HCT116 (cell line): ENCODE measurements at regions not wholly inside any gene's neighbourhood (a gene's known extent, or its start where the extent isn't known, plus 50 kb on each side); places are given as distances from the start of the nearest gene placed in this dataset.

Experiments
- CEBPB ChIP-seq: IDR thresholded peaks from 2 replicates; pipeline ENCODE4 v1.6.1; 2012; ENCODE audit warnings: low read depth
- CTCF ChIP-seq, 3 experiments: fragments of 200-600 bp in 1 of 3; sonication (generic) in 1 of 3; IDR thresholded peaks in 2 of 3; conservative IDR thresholded peaks in 1 of 3; 2 replicates each; pipeline ENCODE4 v1.5.1; 2012 to 2017; ENCODE audit warnings: low read depth in 2 of 3, low read length in 2 of 3, antibody characterized with exemption in 1 of 3, borderline replicate concordance in 1 of 3, control low read depth in 1 of 3, mild to moderate bottlenecking in 1 of 3, mixed read lengths in 1 of 3, mixed run types in 1 of 3, moderate library complexity in 1 of 3; ENCODE audit not compliant: insufficient read depth in 1 of 3
- POLR2A ChIP-seq: IDR thresholded peaks from 2 replicates; pipeline ENCODE4 v1.7.0; 2011; ENCODE audit warnings: borderline replicate concordance; ENCODE audit not compliant: insufficient read depth, insufficient read length; ENCODE audit errors: extremely low read depth
- POLR2AphosphoS5 ChIP-seq: IDR thresholded peaks from 2 replicates; pipeline ENCODE4 v1.6.1; 2011; ENCODE audit warnings: mild to moderate bottlenecking, low read depth, low read length, moderate library complexity
- RAD21 ChIP-seq: IDR thresholded peaks from 2 replicates; pipeline ENCODE4 v1.6.1; 2012; ENCODE audit warnings: low read depth, mild to moderate bottlenecking
- SRF ChIP-seq: IDR thresholded peaks from 2 replicates; pipeline ENCODE4 v1.6.1; 2012; ENCODE audit warnings: low read depth

GRCh38 chr3:40973141-40973540 lies 226.2 kb upstream of the CTNNB1 start:
- TF ChIP-seq CTCF (IDR thresholded peaks at IDR 0.05 in 2 of 3, conservative IDR thresholded peaks at IDR 0.05 in 1 of 3; ENCODE audit: borderline replicate concordance in 1 of 3, insufficient read depth in 1 of 3, low read depth in 2 of 3, low read length in 2 of 3) (no peak), CEBPB (no peak), POLR2AphosphoS5 (no peak), SRF (no peak), RAD21 (no peak), POLR2A (no peak)
